HepG2 (cell line): ENCODE measurements at regions not wholly inside any gene's neighbourhood (a gene's known extent, or its start where the extent isn't known, plus 50 kb on each side); places are given as distances from the start of the nearest gene placed in this dataset.

ENCODE experiments used
- BCL6 ChIP-seq: IDR thresholded peaks from 2 replicates; pipeline ENCODE4 v1.6.1; 2016; ENCODE audit warnings: missing genetic modification reagents, missing compliant biosample characterization
- CTCF ChIP-seq: sonication (generic); formaldehyde crosslinking; IDR thresholded peaks from 2 replicates; pipeline ENCODE4 v1.5.0; 2020; ENCODE audit warnings: mild to moderate bottlenecking, missing genetic modification reagents, moderate library complexity
- POLR2A ChIP-seq, 2 experiments: IDR thresholded peaks; 2 replicates each; pipeline ENCODE4 v1.6.1; 2011; ENCODE audit warnings: low read depth in 2 of 2, low read length in 2 of 2, mild to moderate bottlenecking in 1 of 2, moderate library complexity in 1 of 2; ENCODE audit not compliant: insufficient read depth in 1 of 2
- SMC3 ChIP-seq: IDR thresholded peaks from 2 replicates; pipeline ENCODE4 v1.6.1; 2011; ENCODE audit warnings: low read length, improper control_type of control experiment
- ZBTB7B ChIP-seq: sonication (generic); formaldehyde crosslinking; IDR thresholded peaks from 2 replicates; pipeline ENCODE4 v1.4.0; 2020; ENCODE audit warnings: missing genetic modification reagents
- ZNF138 ChIP-seq: sonication (generic); formaldehyde crosslinking; IDR thresholded peaks from 2 replicates; pipeline ENCODE4 v1.5.0; 2020; ENCODE audit warnings: mild to moderate bottlenecking, low read depth, missing genetic modification reagents
- ZNF224 ChIP-seq: sonication (generic); formaldehyde crosslinking; IDR thresholded peaks from 2 replicates; pipeline ENCODE4 v1.5.0; 2020; ENCODE audit warnings: mild to moderate bottlenecking, missing genetic modification reagents
- ZNF607 ChIP-seq: sonication (generic); formaldehyde crosslinking; IDR thresholded peaks from 2 replicates; pipeline ENCODE4 v1.5.1; 2020; ENCODE audit warnings: missing genetic modification reagents, mild to moderate bottlenecking, borderline replicate concordance
- ZNF616 ChIP-seq: sonication (generic); formaldehyde crosslinking; IDR thresholded peaks from 2 replicates; pipeline ENCODE4 v1.5.0; 2020; ENCODE audit warnings: low read depth, mild to moderate bottlenecking, missing genetic modification reagents
- ZNF670 ChIP-seq: sonication (generic); formaldehyde crosslinking; IDR thresholded peaks from 2 replicates; pipeline ENCODE4 v1.8.0; 2022; ENCODE audit warnings: mild to moderate bottlenecking, missing genetic modification reagents, borderline replicate concordance

- TF ChIP-seq ZNF607 (CRISPR knock-in tag) (no peak), SMC3 (no peak), BCL6 (no peak), ZNF224 (CRISPR knock-in tag) (no peak), ZNF138 (CRISPR knock-in tag) (no peak), ZNF616 (no peak), ZNF670 (CRISPR knock-in tag) (no peak), POLR2A (IDR thresholded peaks at IDR 0.05; ENCODE audit: insufficient read depth in 1 of 2, low read depth in 2 of 2, low read length in 2 of 2) (no peak), CTCF (CRISPR knock-in tag) (no peak), ZBTB7B (no peak)
Measured at GRCh38 chr13:89970353-89970709, 1377.2 kb upstream of the MIR17HG start.
